ENCODE measurements at regions not wholly inside any gene's neighbourhood (a gene's known extent, or its start where the extent isn't known, plus 50 kb on each side); places are given as distances from the start of the nearest gene placed in this dataset.

DNA sequence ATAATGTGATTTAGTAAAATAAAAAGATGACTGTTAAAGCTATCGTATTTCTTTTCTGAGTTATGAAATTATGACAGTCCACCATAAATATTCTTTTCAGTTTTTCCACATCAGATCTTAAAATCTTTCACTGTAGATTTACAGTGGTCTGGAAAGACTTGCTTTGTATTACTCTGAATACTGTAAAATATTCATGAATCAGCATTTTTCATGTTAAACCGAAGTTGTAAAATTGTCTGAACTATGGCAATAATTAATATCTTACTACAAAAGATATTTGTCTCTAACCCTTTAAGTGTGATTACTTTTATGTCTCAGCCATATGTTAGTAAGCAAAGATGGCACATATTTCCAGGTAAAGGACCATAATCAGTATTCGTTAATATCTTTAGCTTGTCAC, 1397.2 kb upstream of the PCDH9 start:
- no peak for TF ChIP-seq CTCF (IDR thresholded peaks at IDR 0.05; ENCODE audit: low read length)
- no peak for TF ChIP-seq EZH2 (optimal IDR thresholded peaks at IDR 0.05; ENCODE audit: low read depth, low read length)
- no peak for TF ChIP-seq EZH2phosphoT487 (IDR thresholded peaks at IDR 0.05; ENCODE audit: low read length)
